Thoracic aorta (tissue), 2 donors: ENCODE measurements at regions not wholly inside any gene's neighbourhood (a gene's known extent, or its start where the extent isn't known, plus 50 kb on each side); places are given as distances from the start of the nearest gene placed in this dataset.

Experiments used
- ATAC-seq: fragments of 150-250 bp; one replicate; pipeline ENCODE4 v1.8.0; 2017; ENCODE audit warnings: low read depth; ENCODE audit not compliant: insufficient number of reproducible peaks, low FRiP score
- DNase-seq: peaks from one replicate; pipeline ENCODE4 v3.0.0-alpha.2; 2020; ENCODE audit warnings: low spot score
- H3K27ac ChIP-seq, 2 donors: fragments of 200-600 bp; sonication (generic); 1 replicate in 1 of 2; 2 replicates in 1 of 2; pipeline ENCODE4 v1.5.1; 2016; ENCODE audit warnings: mild to moderate bottlenecking in 2 of 2, moderate library complexity in 2 of 2
- H3K27me3 ChIP-seq: fragments of 200-600 bp; sonication (generic); replicated peaks from 2 replicates; pipeline ENCODE4 v1.6.0; 2016; ENCODE audit warnings: mild to moderate bottlenecking; ENCODE audit not compliant: insufficient read depth
- H3K36me3 ChIP-seq: fragments of 200-600 bp; sonication (generic); one replicate; pipeline ENCODE4 v1.5.1; 2016
- H3K4me1 ChIP-seq, 2 donors: fragments of 200-600 bp; sonication (generic); 1 replicate in 1 of 2; 2 replicates in 1 of 2; pipeline versions ENCODE4 v1.5.1 to v1.6.0; 2016; ENCODE audit warnings: low read depth in 2 of 2, mild to moderate bottlenecking in 1 of 2; ENCODE audit not compliant: control insufficient read depth in 1 of 2
- H3K4me3 ChIP-seq: fragments of 200-600 bp; sonication (generic); 2 replicates; pipeline ENCODE4 v1.5.1; 2016; ENCODE audit warnings: mild to moderate bottlenecking
- H3K9me3 ChIP-seq: fragments of 200-600 bp; sonication (generic); 2 replicates; pipeline ENCODE4 v1.5.1; 2016
- CTCF ChIP-seq: fragments of 200-600 bp; sonication (generic); IDR thresholded peaks from one replicate; pipeline ENCODE4 v1.5.1; 2019; ENCODE audit warnings: antibody characterized with exemption

GRCh38 chr13:106117035-106117434 is 418.4 kb downstream of the EFNB2 start:
- no peak overlapping the region for H3K4me3 ChIP-seq
- no peak for TF ChIP-seq CTCF
- no peaks in the 10 kb centered on the region for H3K27me3 ChIP-seq
- H3K9me3 ChIP-seq = no peaks in the 10 kb centered on the region
- no peak overlapping the region for H3K27ac ChIP-seq
- H3K36me3 ChIP-seq = no peaks in the 10 kb centered on the region
- no peak for ATAC-seq
- no peak for DNase-seq
- H3K4me1 ChIP-seq = no peaks in the 10 kb centered on the region

GRCh38 chr13:106115081-106115480 is 420.4 kb downstream of the EFNB2 start:
- Histone ChIP-seq H3K9me3 (no peaks in the 10 kb centered on the region), H3K27ac (no peak overlapping the region), H3K27me3 (no peaks in the 10 kb centered on the region), H3K4me1 (no peaks in the 10 kb centered on the region), H3K4me3 (no peak overlapping the region), H3K36me3 (no peaks in the 10 kb centered on the region)
- DNase-seq = no peak
- no peak for ATAC-seq
- TF ChIP-seq CTCF = no peak

- Histone ChIP-seq H3K27ac (no peak overlapping the region), H3K4me1 (no peaks in the 10 kb centered on the region), H3K9me3 (no peaks in the 10 kb centered on the region), H3K4me3 (no peak overlapping the region), H3K36me3 (no peaks in the 10 kb centered on the region), H3K27me3 (no peaks in the 10 kb centered on the region)
- ATAC-seq = no peak
- no peak for TF ChIP-seq CTCF
- no peak for DNase-seq
Measured at GRCh38 chr13:106113796-106114195, 421.7 kb downstream of the EFNB2 start.

- no peak for TF ChIP-seq CTCF
- no peak for ATAC-seq
- Histone ChIP-seq H3K27ac (no peak overlapping the region), H3K36me3 (no peaks in the 10 kb centered on the region), H3K9me3 (no peaks in the 10 kb centered on the region), H3K4me3 (no peak overlapping the region), H3K27me3 (no peaks in the 10 kb centered on the region), H3K4me1 (no peaks in the 10 kb centered on the region)
- no peak for DNase-seq
Measured at GRCh38 chr13:106112191-106112590, 423.3 kb downstream of the EFNB2 start.

- H3K27ac ChIP-seq = no peak overlapping the region
- no peak for TF ChIP-seq CTCF
- no peak for DNase-seq
- no peak overlapping the region for H3K4me3 ChIP-seq
- H3K4me1 ChIP-seq = no peaks in the 10 kb centered on the region
- no peaks in the 10 kb centered on the region for H3K9me3 ChIP-seq
- ATAC-seq = no peak
- no peaks in the 10 kb centered on the region for H3K27me3 ChIP-seq
- no peaks in the 10 kb centered on the region for H3K36me3 ChIP-seq
Measured at GRCh38 chr13:106110241-106110855, 425.1 kb downstream of the EFNB2 start.
